Thyroid gland (tissue), 4 donors: ENCODE measurements at regions not wholly inside any gene's neighbourhood (a gene's known extent, or its start where the extent isn't known, plus 50 kb on each side); places are given as distances from the start of the nearest gene placed in this dataset.

Experiments
- POLR2A ChIP-seq, 2 donors: fragments of 450-650 bp; IDR thresholded peaks; one replicate each; pipeline ENCODE4 v1.6.1; 2017; ENCODE audit warnings: antibody characterized with exemption in 2 of 2, mild to moderate bottlenecking in 2 of 2, moderate library complexity in 1 of 2
- TF ChIP-seq, protein P1 (sequence below), 6 experiments: fragments of 200-600 bp in 3 of 6; fragments of 450-650 bp in 3 of 6; sonication (generic) in 3 of 6; IDR thresholded peaks; one replicate each; pipeline ENCODE4 v1.5.1; 2016 to 2019; ENCODE audit warnings: antibody characterized with exemption in 6 of 6, mild to moderate bottlenecking in 2 of 6, inconsistent platforms in 1 of 6, moderate library complexity in 1 of 6

DNA sequence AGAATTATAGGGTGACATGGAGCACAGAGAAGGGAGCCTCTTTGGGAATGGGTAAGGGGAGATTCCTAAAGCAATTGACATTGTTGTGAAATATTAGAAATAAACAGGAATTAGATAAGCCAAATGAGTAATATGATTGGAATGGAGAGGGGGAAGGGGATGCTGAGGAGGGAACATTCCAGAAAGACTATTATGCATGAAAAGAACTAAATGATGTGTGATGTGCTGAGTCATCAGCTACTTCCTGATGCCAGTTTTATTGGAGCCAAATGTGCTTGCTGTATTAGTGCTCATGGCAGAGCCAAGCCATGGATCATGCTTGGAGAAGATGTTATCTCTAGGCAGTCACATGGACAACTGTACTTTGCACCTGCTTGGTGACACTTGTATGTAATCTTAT, 189.0 kb upstream of the HCCS start:
- TF ChIP-seq, protein P1, sequence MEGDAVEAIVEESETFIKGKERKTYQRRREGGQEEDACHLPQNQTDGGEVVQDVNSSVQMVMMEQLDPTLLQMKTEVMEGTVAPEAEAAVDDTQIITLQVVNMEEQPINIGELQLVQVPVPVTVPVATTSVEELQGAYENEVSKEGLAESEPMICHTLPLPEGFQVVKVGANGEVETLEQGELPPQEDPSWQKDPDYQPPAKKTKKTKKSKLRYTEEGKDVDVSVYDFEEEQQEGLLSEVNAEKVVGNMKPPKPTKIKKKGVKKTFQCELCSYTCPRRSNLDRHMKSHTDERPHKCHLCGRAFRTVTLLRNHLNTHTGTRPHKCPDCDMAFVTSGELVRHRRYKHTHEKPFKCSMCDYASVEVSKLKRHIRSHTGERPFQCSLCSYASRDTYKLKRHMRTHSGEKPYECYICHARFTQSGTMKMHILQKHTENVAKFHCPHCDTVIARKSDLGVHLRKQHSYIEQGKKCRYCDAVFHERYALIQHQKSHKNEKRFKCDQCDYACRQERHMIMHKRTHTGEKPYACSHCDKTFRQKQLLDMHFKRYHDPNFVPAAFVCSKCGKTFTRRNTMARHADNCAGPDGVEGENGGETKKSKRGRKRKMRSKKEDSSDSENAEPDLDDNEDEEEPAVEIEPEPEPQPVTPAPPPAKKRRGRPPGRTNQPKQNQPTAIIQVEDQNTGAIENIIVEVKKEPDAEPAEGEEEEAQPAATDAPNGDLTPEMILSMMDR (IDR thresholded peaks at IDR 0.05) = no peak
- no peak for TF ChIP-seq POLR2A (IDR thresholded peaks at IDR 0.05)
